Iris pigment epithelial cell (primary cell): ENCODE measurements at regions not wholly inside any gene's neighbourhood (a gene's known extent, or its start where the extent isn't known, plus 50 kb on each side); places are given as distances from the start of the nearest gene placed in this dataset.

Experiments used
- DNase-seq: peaks from one replicate; pipeline ENCODE4 v3.0.0-alpha.2; 2011; ENCODE audit warnings: low read depth

DNA sequence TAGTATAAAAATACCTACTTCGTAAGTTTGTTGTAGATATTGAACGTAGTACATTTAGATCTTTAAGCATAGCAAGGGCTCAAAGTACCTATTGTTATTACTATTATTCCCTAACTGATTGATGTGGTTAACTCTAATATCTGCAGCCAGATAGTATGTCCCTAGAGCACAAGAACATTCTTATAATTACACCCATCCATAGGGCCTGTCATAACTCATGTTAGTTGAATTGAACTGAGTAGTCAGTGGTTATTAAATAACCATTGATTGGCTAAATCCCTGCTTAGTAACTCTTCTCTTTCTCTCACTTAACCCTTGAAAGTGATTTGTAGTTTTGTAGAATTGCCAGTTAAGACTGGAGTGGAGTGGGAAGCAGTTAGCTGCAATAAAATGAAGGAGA is 207.5 kb upstream of the HS3ST5 start:
- DNase-seq, result no peak

- DNase-seq, result no peak
These were observed 200.9 kb upstream of the HS3ST5 start for GRCh38 chr6:114543696-114544095.

DNA sequence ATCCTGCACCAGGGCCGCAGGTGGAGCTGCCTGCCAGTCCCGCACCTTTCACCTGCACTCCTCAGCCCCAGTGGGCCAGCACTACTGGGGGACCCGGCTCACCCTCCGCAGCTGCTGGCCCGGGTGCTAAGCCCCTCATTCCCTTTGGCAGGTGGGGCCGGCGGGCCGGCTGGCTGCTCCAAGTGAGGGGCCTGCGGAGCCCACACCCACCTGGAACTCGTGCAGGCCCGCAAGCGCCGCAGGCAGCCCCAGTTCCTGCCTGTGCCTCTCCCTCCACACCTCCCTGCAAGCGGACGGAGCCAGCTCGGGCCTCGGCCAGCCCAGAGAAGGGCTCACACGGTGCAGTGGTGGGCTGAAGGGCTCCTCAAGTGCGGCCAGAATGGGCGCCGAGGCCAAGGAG is 199.0 kb upstream of the HS3ST5 start:
- no peak for DNase-seq

DNA sequence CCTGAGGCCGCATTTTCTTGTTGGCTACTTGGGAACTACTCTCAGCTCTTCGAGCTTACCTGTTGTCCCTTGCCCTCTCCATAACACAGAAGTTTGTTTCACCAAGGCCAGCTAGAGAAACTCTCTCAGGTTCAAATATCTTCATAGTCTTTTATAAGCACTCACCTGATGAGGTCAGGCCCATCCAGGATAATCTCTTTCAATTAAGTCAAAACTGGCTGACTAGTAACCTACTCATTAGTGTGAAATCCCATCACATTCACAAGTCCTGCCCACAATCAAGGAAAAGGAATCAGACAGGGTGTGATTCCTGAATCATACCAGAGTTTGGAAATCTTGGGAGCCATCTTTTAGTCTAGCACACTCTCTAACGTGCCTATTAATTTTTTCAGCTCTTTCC is 195.2 kb upstream of the HS3ST5 start:
- no peak for DNase-seq

DNA sequence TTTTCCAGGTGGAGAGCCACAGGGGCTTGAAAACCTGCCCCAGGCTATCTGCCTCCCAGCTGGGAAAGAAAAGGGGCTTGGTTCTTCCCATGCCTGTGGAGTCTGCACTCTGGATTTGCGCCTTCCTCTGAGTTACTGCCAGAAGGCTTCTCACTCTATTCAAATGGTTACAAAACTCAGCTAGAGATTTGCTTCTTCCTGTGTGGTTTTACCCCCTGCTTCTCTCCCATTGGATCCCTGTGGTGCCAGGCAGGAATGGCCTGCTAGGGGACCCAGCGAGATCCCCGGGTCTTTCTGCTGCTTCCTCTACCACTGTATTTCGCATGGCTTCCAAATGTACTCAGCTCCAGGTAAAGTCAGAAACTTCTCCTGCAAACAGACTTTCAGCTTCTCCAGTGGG is 192.0 kb upstream of the HS3ST5 start:
- DNase-seq, result no peak

DNA sequence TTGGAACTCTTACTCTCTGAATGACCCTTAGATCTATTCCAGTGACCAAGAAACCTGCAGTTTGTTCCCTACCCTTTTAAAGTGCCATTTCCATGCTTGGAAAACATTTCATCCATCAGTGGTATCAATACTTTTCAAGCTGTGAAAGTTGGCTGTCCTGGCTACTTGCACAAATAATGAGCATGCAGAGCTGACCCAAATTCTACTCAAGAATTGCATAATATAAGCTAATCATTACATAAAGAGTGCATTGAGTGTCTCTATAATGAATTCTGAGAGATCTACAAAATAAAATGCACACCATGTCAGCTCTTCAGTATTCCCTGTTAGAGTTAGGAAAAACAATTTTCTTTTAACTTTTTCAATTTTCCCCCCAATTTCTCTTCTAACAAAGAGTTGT is 181.3 kb upstream of the HS3ST5 start:
- DNase-seq, result no peak

GRCh38 chr6:114523508-114523907 is 180.7 kb upstream of the HS3ST5 start:
- DNase-seq, result no peak

- no peak for DNase-seq
These were observed 179.1 kb upstream of the HS3ST5 start for GRCh38 chr6:114521926-114522325.

DNA sequence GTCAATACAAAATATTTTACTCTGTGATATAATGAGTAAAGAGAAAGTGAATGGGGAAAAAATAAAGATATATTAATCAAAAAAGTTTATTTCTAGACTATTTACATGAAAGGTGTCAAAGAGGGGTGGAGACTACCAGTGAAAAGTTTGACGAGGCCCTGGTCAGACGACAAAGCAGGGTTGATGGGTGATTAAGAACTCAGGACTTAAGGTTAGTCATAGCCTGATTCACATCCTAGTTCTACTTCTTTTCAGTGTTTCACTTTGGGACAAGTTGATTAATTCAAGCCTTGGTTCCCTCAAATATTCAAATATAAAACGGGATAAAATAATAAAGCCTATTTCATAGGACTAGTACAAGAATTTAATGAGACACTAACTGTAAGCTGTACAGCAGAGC is 178.2 kb upstream of the HS3ST5 start:
- no peak for DNase-seq

GRCh38 chr6:114514170-114514569 is 171.3 kb upstream of the HS3ST5 start:
- no peak for DNase-seq

DNA sequence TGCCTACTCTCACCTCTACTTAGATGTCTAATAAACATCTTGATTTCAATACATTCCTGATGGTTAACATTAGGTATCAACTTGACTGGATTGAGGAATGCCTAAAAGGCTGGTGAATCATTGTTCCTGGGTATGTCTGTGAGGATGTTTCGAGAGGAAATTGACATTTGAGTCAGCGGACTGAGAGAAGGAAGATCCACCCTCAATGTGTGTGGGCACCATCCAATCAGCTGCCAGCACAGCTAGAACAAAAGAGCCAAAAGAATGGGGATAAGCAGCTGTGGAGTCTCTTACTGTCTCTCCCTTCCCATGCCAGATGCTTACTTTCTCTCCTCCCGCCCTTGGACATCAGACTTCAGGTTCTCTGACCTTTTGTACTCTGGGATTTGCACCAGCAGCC is 128.6 kb upstream of the HS3ST5 start:
- no peak for DNase-seq

DNA sequence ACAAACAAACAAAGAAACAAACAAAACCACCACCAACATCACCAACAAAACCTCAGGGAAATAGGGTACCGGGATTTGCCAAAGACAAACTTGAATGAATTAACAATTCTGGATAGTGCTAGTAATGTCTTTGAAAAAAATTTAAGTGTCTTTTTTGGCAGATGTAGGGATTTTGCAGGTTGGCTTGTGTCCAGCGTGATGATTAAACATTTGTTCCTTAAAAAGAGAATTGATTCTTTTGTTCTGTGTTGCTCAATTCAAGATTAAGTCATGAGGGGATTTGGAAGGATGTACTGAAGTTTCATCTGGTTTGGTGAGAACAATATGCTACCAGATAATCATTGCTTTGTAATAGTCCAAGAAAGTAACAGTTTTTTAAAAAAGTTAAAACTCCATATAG is 125.1 kb upstream of the HS3ST5 start:
- no peak for DNase-seq

- no peak for DNase-seq
These were observed 122.7 kb upstream of the HS3ST5 start for GRCh38 chr6:114465511-114465910.

DNA sequence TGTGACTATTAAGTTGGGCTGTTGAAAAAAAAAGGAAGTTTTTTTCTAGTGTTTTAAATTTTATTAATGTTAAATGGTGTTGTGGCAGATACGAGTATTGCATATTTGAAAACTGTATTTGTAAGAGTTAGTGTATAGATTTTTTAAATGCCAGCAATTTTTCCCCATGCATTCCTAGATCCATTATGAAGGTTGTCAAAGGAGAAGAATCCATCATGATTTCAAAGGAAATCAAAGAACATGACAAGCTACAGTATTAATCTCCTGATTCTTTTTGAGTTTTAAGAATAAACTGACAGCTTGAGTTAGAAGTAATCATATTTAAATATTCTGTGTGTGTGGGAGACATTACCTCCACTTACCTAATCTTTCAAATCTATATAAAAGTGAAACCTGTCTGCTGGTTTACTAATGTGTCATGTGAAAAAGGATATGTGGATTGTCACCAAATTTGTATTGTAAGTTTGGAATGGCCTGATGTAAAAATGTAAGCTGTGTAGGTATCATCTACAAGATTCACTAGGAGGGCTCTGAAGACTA is 111.0 kb upstream of the HS3ST5 start:
- no peak for DNase-seq

DNA sequence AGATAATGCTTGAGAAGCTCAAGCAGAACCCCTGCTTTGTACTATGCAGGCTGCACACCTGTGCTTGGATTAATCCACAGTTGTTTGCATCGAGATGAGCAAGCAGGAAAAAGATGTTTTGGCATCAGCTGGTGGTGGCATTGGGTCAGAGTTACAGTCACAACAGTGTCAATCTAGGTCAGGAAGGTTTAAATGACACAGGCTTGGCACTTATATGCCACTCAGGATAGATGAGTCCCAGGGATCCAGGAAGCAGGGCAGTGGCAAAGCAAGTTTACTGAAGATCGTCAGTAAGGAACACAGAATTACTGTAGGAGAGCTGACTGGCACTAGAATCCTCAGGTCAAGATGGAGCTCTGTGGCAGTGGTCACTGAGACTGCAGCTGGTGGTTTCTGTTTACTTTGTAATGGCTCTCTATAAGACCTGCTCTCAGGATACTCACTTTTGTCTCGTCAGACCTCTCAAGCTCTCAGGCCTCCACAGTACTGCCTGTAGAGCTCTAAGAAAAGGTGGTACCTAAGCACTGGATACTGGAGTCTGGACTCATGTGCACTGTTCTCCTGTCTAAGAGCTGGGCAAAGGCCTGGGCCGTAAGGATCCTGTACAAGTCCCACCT is 110.1 kb upstream of the HS3ST5 start:
- DNase-seq, result no peak

GRCh38 chr6:114450631-114451030 is 107.8 kb upstream of the HS3ST5 start:
- DNase-seq, result no peak

GRCh38 chr6:114449659-114450058 is 106.8 kb upstream of the HS3ST5 start:
- DNase-seq, result no peak

DNA sequence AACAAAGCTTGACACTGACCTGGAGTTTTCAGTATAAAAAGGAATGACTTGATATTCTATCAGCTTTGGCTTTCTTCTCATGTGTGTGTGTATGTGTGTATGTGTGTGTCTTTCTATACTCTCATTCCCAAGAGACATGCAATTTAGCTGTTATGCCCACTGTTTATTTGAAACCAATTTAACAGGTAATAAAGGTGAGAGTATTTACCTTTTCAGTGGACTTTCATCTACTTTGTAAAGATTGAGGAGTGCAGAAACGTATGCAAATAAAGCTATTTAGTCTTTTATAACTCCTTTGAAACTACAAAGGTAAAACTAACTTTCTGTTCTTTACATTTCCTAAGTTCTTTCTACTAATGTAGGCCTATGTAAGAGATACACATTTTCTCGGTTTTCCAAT is 103.5 kb upstream of the HS3ST5 start:
- DNase-seq, result no peak

GRCh38 chr6:114445846-114446245 is 103.0 kb upstream of the HS3ST5 start:
- DNase-seq, result no peak

DNA sequence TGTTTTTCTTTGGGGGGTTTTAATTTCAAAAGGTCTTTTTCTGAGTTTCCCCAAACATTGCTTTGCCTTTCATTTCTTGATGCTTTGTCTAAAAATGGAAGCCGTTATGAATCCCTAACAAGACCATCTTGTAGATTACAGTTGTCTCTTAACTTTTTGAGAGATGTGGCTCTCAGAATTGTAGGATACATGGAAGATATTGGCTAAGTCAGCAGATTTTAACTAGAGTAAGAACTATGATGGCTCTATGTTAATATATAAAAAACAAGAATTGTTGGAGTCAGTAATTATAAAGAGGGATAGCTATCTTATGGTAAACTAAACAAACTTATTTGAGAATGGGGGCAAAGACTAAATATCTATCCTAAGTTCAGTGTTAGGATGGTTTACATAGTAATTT is 96.6 kb upstream of the HS3ST5 start:
- no peak for DNase-seq

DNA sequence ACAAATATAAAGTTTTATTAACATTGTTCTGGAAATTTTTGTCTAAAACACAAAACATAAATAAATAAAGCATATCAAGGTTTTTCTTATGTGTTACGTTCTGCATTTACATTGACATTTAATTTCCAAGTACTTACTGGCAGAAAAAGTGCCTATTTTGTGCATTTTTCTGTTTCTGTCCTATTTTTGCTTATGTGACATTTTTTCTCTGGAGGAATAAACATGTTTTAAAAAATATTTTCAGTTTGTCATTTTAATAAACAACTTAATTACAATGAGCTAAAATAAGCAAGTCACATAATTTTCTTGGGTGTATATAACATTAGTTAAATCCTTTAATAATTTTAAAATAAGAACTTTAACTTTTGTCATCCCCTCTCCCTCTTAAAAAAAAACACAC is 94.4 kb upstream of the HS3ST5 start:
- DNase-seq, result no peak

GRCh38 chr6:114436691-114437090 is 93.9 kb upstream of the HS3ST5 start:
- DNase-seq, result no peak

GRCh38 chr6:114435985-114436384 is 93.2 kb upstream of the HS3ST5 start:
- DNase-seq, result no peak

- no peak for DNase-seq
These were observed 89.6 kb upstream of the HS3ST5 start for GRCh38 chr6:114432400-114432799.

DNA sequence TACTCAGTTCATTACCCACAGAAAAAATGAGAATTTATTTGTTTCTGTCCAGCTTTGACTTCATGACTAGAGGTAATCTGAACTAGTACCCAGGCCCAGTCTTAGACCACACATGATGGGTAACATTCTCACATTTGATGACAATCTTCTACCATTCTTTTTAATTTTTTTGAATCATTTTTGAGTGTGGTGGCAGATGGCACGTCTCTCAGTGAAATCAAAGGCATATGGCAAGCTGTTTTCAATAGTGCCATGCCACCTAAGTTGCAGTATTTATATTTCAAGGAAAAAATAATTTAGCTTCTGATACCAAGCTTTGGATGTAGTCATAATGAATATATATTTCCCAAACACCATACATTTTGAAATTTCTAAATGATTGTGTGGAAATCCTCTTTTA is 88.8 kb upstream of the HS3ST5 start:
- no peak for DNase-seq
